DOHH2 (cell line): ENCODE measurements at regions not wholly inside any gene's neighbourhood (a gene's known extent, or its start where the extent isn't known, plus 50 kb on each side); places are given as distances from the start of the nearest gene placed in this dataset.

Experiments used
- CTCF ChIP-seq: fragments of 200-600 bp; sonication (generic); IDR thresholded peaks from one replicate; pipeline ENCODE4 v1.5.1; 2014; ENCODE audit warnings: antibody characterized with exemption, mild to moderate bottlenecking, low read depth, low read length; ENCODE audit not compliant: poor library complexity, severe bottlenecking
- EZH2phosphoT487 ChIP-seq: fragments of 200-600 bp; sonication (generic); IDR thresholded peaks from 2 replicates; pipeline ENCODE4 v1.6.1; 2017; ENCODE audit warnings: borderline replicate concordance, mild to moderate bottlenecking, antibody characterized with exemption, low read length, moderate library complexity, mixed read lengths

GRCh38 chr2:15790326-15790725 is 150.0 kb upstream of the MYCN start:
- TF ChIP-seq CTCF: no peak
- no peak for TF ChIP-seq EZH2phosphoT487
